ENCODE measurements at regions not wholly inside any gene's neighbourhood (a gene's known extent, or its start where the extent isn't known, plus 50 kb on each side); places are given as distances from the start of the nearest gene placed in this dataset.

DNA sequence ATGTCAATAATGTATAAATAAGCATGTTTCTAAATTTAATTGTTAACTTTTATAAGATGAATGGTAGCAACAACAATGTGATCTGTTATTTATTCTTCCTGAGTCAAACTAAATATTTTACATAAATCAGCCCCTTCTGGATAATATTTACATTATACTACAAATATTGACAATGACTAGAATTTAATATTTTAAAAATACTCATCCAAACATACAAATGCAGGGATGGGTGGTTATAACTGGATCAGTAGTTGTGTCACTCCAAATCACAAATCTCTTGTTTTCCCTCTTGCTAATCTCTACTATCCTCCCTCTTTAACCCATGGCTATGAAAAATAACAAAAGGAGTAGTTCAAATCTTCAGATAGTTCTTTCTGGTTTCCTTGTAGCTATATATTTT, 407.0 kb downstream of the HTR7 start:
- H3K36me3 Mint-ChIP-seq (ENCODE audit: low read depth) = no peaks in the 10 kb centered on the region
- H3K4me1 Mint-ChIP-seq = no peaks in the 10 kb centered on the region
- no peak overlapping the region for H3K27ac Mint-ChIP-seq
- H3K9me3 Mint-ChIP-seq = peaks cover 7% of the 10 kb centered on the region
- no peak overlapping the region for H3K4me3 Mint-ChIP-seq
- H3K27me3 Mint-ChIP-seq = no peaks in the 10 kb centered on the region
- no peak for ATAC-seq (replicated peaks)

DNA sequence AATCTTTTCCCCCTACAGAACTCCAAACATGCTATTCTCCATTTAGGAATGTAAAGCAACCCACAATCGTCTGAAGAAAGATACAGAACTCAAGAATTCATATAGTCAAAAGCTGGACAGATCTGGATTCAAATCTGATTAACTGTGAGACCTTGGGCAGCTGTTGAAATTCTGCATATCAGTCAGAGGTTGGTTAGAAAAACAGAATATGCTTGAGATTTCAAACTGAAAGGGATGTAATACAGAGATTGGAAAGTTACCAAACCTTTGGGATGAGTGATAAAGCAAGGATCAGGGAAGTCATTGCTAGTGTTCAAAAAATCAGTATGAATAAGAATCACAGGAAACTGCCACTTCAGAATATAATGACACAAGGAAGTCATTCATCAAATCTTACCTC, 406.6 kb downstream of the HTR7 start:
- no peaks in the 10 kb centered on the region for H3K27me3 Mint-ChIP-seq

DNA sequence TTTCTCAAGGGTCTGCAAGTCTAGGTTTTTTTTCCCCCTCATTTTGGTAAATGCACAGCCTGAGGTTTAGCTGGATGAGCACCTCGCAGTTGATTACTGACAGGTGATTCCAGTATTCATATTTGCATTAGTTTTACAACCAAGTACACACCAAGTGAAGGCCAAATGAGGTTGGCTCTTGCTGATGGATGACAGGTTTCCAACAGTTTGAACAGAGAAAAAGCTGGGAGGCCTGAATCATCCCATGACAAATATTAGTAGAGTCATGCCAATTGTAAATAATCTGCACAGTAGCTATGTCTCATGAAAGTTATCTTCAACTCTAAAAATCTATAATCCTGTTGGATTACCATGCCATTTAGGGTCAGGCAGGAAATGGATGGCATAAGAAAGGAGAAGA, 399.8 kb downstream of the HTR7 start:
- ATAC-seq (replicated peaks) = no peak
- H3K4me1 Mint-ChIP-seq = no peaks in the 10 kb centered on the region
- H3K27ac Mint-ChIP-seq = no peak overlapping the region
- H3K9me3 Mint-ChIP-seq = peaks cover 2% of the 10 kb centered on the region
- no peaks in the 10 kb centered on the region for H3K36me3 Mint-ChIP-seq (ENCODE audit: low read depth)
- no peaks in the 10 kb centered on the region for H3K27me3 Mint-ChIP-seq
- H3K4me3 Mint-ChIP-seq = no peak overlapping the region

More for the DNA sequence above, 406.6 kb downstream of the HTR7 start:
- H3K4me1 Mint-ChIP-seq = no peaks in the 10 kb centered on the region
- H3K36me3 Mint-ChIP-seq (ENCODE audit: low read depth) = no peaks in the 10 kb centered on the region
- ATAC-seq (replicated peaks) = no peak
- H3K9me3 Mint-ChIP-seq = peaks cover 7% of the 10 kb centered on the region
- no peak overlapping the region for H3K27ac Mint-ChIP-seq
- no peak overlapping the region for H3K4me3 Mint-ChIP-seq

DNA sequence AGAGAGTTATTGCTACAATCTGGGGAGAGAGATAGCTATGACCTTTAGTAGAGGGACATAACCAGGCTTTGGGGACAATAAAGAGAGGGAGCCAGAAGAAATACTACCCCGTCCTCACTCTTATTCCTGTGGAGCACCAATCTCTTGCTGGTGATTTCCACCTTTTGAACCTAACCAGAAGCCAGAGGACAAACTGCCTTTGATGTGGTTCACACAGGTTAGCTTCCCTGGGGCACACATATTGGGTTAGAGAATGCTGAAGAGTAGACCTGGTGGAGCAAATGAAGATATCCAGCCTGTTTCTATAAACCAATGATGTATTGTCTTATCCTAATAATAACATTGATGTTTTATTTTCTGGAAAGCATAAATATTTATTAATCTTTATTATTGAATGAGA, 399.3 kb downstream of the HTR7 start:
- no peaks in the 10 kb centered on the region for H3K36me3 Mint-ChIP-seq (ENCODE audit: low read depth)
- H3K27me3 Mint-ChIP-seq = no peaks in the 10 kb centered on the region
- no peaks in the 10 kb centered on the region for H3K9me3 Mint-ChIP-seq
- no peak overlapping the region for H3K4me3 Mint-ChIP-seq
- no peaks in the 10 kb centered on the region for H3K4me1 Mint-ChIP-seq
- no peak for ATAC-seq (replicated peaks)
- H3K27ac Mint-ChIP-seq = no peak overlapping the region

DNA sequence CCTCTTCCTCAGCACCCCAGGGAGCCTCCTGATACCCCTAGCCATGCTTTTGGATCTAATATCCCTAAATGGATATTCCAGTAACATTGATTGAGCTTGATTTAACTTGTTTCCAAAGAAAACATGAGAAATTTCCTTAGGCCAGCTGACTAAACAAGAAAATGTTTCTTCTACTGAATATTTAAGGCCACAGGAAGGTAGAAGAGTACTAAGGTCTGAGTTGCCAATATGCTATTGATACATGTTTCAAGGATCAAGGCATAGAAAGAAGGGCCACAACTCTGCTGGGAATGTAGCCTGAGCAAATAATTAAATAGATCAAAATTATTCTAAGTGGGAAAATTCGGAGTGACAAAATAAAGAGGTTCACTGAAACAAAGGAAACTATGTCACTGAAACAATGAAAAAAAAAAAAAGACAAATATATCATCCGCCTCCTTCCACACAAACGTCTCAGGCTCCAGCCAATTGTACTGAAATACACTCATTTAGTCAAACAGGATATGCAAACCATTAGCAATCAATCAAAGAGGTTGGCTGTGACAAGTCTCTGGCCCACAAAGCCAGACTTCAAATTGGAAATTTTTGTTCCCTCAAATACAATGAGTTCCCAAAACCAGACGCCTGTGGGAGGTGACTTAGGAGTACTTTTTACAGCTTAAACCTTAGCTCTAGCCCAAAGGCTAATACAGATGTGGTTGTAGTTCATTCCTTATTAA, 396.2 kb downstream of the HTR7 start:
- Mint-ChIP-seq H3K4me3 (no peak overlapping the region), H3K27me3 (no peaks in the 10 kb centered on the region), H3K36me3 (ENCODE audit: low read depth) (no peaks in the 10 kb centered on the region), H3K4me1 (no peaks in the 10 kb centered on the region), H3K9me3 (no peaks in the 10 kb centered on the region), H3K27ac (no peak overlapping the region)
- ATAC-seq (replicated peaks) = no peak

DNA sequence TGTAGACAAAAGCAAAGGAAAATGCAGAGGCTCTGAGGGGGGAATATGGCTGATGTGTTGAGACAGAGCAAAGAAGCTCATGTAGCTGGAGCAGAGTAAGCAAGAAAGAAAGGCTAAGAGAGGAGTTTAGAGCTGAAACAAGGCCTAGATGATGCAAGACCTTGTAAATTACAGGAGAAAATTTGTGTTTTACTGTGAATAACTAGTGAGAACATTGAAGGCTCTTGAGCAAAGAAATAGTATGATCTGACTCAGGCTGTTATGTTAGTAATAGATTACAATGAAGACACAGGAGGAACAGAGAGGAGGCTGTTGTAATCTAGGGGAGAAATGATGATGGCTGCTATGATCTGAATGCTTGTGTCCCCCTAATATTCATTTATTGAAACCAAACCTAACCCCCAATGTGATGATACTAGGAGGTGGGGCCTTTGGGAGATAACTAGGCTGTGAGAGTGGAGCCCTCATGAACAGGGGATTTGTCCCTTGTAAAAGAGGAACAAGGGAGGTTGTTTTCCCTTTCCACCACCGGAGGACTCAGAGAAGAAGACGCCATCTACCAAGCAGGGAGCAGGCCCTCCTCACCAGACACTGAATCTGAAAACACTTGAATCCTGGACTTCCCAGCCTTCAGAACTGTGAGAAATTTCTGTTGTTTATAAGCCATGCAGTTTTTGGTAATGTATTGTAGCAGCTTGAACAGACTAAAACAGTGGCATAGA, 394.9 kb downstream of the HTR7 start:
- H3K9me3 Mint-ChIP-seq = no peaks in the 10 kb centered on the region
- H3K27me3 Mint-ChIP-seq = no peaks in the 10 kb centered on the region
- H3K36me3 Mint-ChIP-seq (ENCODE audit: low read depth) = no peaks in the 10 kb centered on the region
- ATAC-seq (replicated peaks) = no peak
- H3K27ac Mint-ChIP-seq = no peak overlapping the region
- H3K4me1 Mint-ChIP-seq = no peaks in the 10 kb centered on the region
- H3K4me3 Mint-ChIP-seq = no peak overlapping the region

DNA sequence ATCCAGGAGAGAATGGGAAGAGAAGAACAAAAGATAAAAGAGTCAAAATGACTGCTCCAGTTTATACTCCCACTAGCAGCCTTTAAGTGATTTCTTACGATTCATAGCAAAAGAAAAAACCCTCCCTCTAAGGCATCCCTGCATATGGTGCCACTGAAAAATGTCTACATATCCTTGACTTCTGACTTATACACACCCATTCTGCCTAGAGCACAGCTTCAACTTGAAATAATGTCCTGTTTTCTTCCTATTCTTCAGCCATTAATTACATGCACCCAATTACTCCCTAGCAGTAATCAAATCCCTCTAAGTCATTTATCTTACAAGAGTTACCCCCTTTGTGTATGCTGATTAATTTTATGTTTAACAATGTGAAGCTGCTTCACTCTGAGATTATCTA, 393.5 kb downstream of the HTR7 start:
- H3K27ac Mint-ChIP-seq = no peak overlapping the region
- no peaks in the 10 kb centered on the region for H3K36me3 Mint-ChIP-seq (ENCODE audit: low read depth)
- no peaks in the 10 kb centered on the region for H3K4me1 Mint-ChIP-seq
- no peak overlapping the region for H3K4me3 Mint-ChIP-seq
- no peaks in the 10 kb centered on the region for H3K9me3 Mint-ChIP-seq
- ATAC-seq (replicated peaks) = no peak
- no peaks in the 10 kb centered on the region for H3K27me3 Mint-ChIP-seq

DNA sequence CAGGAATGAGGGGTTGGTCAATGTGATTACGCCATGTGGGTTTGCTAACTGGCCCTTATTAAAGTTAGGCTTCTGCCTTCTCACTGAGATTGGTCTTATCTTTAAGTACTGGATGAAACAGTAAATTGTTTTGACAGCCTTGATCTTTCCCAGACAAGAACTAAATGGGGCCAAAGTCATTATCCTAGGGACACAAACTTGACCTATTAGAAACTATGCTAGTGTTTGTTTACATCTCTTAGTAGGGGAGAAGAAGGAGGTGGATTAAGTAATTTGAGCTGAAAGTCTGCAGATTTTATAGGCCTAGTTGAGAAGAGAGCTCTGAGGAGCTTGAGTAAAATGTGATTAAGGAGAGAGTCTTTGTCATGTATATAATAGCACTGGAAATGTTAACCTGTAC, 386.9 kb downstream of the HTR7 start:
- ATAC-seq (replicated peaks) = no peak
- H3K27ac Mint-ChIP-seq = no peak overlapping the region
- no peaks in the 10 kb centered on the region for H3K4me1 Mint-ChIP-seq
- H3K4me3 Mint-ChIP-seq = no peak overlapping the region
- H3K9me3 Mint-ChIP-seq = peaks cover 4% of the 10 kb centered on the region
- no peaks in the 10 kb centered on the region for H3K27me3 Mint-ChIP-seq
- H3K36me3 Mint-ChIP-seq (ENCODE audit: low read depth) = no peaks in the 10 kb centered on the region

DNA sequence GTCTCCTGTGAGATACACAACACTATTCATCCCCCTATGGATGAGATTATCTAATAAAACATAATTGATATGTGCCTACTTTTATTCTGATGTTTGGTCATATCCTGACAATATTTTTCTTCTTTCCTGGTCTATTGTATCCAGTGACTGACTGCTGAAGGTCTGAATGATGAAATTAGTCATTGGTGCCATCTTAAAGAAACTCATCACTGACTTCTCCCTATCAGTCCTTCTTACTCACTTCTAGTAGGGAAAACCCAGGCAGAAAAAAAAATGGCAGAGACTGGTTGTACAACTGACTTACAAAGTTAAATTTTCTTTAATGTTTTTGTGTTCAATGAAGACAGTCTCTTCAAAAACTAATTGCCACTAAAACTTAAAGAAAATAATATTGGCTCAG, 377.4 kb downstream of the HTR7 start:
- no peak overlapping the region for H3K27ac Mint-ChIP-seq
- ATAC-seq (replicated peaks) = no peak
- no peaks in the 10 kb centered on the region for H3K36me3 Mint-ChIP-seq (ENCODE audit: low read depth)
- no peak overlapping the region for H3K4me3 Mint-ChIP-seq
- no peaks in the 10 kb centered on the region for H3K9me3 Mint-ChIP-seq
- H3K27me3 Mint-ChIP-seq = no peaks in the 10 kb centered on the region
- H3K4me1 Mint-ChIP-seq = no peaks in the 10 kb centered on the region

DNA sequence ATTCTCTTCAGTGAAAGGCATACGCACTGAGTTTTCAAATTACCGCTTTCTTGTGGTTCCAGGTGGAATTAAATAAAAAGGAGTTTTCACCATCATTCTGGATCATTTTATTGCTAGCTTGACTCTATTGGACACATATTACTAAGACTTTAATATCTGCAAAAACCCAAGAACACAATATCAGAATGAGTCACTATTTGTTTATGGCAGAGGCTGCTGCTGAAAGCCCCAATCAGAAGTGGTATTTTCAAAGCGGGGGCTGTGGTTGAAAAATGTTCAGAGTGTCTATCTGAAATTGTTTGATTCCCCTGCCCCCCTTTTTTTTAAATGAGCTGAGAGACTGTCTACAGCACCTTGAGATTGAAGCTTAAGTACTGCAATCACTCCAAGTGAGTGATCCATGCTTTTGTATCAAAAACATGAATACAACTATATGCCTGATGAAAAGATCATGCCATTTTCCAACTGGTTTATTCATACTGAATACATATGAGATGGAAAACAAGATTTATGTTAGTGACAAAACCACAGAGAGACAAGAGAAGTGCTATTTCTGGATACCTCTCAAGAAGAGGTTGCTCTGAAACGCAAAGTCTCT, 376.4 kb downstream of the HTR7 start:
- no peaks in the 10 kb centered on the region for H3K9me3 Mint-ChIP-seq
- H3K4me3 Mint-ChIP-seq = no peak overlapping the region
- ATAC-seq (replicated peaks) = no peak
- H3K27me3 Mint-ChIP-seq = peaks cover under 1% of the 10 kb centered on the region
- no peaks in the 10 kb centered on the region for H3K4me1 Mint-ChIP-seq
- H3K27ac Mint-ChIP-seq = no peak overlapping the region
- H3K36me3 Mint-ChIP-seq (ENCODE audit: low read depth) = no peaks in the 10 kb centered on the region

DNA sequence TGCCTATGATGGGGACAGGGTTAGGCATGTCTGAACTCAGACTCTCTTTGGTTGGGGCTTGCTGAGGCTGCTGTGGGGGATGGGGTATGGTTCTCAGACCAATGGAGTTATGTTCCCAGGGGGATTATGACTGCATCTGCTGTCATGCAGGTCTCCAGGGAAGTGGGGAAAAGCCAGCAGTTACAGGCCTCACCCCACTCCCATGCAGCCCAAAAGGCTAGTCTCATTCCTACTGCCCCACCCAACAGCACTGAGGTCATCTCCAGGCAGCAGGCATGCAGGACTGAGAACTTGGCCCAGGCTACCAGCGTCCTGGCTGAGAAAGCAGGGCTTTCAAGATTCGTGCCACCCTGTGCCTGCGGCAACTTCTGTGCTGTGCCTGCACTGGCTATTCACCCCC, 373.3 kb downstream of the HTR7 start:
- Mint-ChIP-seq H3K27me3 (peaks cover 5% of the 10 kb centered on the region), H3K36me3 (ENCODE audit: low read depth) (no peaks in the 10 kb centered on the region), H3K4me1 (no peaks in the 10 kb centered on the region), H3K27ac (no peak overlapping the region), H3K9me3 (no peaks in the 10 kb centered on the region), H3K4me3 (no peak overlapping the region)
- ATAC-seq (replicated peaks) = no peak

DNA sequence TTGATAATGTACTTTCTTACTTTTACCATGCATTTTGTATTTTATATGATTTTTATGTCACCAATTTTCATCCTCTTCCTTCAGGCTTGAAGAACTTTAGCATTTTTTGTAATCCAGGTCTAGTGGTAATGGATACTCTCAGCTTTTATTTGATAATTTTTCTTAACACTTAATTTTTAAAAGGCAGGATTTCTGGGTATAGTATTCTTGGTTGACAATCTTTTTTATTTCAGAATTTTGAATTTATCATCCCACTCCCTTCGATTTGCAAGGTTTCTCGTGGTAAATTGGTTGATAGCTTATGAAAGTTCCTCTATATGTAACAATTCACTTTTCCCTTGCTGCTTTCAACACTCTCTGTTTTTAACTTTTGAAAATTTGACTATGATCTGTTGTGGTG, 363.7 kb downstream of the HTR7 start:
- no peaks in the 10 kb centered on the region for H3K36me3 Mint-ChIP-seq (ENCODE audit: low read depth)
- H3K4me1 Mint-ChIP-seq = no peaks in the 10 kb centered on the region
- no peak overlapping the region for H3K27ac Mint-ChIP-seq
- peaks cover 44% of the 10 kb centered on the region for H3K9me3 Mint-ChIP-seq
- H3K27me3 Mint-ChIP-seq = no peaks in the 10 kb centered on the region
- H3K4me3 Mint-ChIP-seq = no peak overlapping the region
- no peak for ATAC-seq (replicated peaks)

DNA sequence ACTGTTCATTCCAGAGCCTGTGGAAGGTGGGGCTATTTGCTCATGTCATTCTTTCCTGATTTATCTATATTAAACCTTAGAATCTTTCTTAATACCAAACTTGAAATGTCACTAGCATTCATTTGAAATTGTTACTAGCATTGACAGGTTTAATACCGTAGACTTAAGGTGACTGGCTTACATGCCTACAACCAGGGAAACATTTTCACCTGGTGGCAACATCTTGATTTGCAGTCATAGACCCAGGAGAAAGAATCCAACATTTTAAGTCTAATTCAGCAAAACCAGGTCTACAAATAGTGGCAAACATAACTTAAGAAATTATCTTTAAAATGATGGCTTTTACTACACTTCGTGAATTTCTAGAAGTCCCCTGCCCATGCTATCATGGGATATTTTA, 353.7 kb downstream of the HTR7 start:
- ATAC-seq (replicated peaks) = no peak
- Mint-ChIP-seq H3K9me3 (peaks cover 4% of the 10 kb centered on the region), H3K27ac (no peak overlapping the region), H3K4me1 (no peaks in the 10 kb centered on the region), H3K4me3 (no peak overlapping the region), H3K27me3 (no peaks in the 10 kb centered on the region), H3K36me3 (ENCODE audit: low read depth) (no peaks in the 10 kb centered on the region)

DNA sequence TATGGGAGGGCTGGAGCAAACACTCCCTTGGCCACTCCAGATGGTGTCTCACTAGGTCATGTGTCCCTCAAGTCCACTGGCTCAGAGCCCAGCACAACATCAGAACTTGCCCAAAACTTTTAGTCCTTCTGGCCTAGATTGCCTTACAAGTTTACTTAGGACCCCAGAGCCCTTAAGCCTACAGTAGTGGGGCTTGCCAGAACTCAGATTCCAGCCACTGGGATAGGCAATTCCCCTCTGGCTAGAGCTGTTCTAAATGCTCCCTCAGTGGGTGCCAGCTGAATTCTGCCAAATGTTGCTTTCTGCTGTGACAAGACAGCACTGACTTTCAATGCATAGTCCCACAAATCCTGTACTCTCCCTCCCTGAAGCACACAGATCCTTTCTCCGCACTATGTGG, 331.1 kb downstream of the HTR7 start:
- no peak overlapping the region for H3K4me3 Mint-ChIP-seq
- H3K9me3 Mint-ChIP-seq = peaks cover 6% of the 10 kb centered on the region
- no peak for ATAC-seq (replicated peaks)
- H3K27ac Mint-ChIP-seq = no peak overlapping the region
- H3K36me3 Mint-ChIP-seq (ENCODE audit: low read depth) = no peaks in the 10 kb centered on the region
- H3K27me3 Mint-ChIP-seq = peaks cover 14% of the 10 kb centered on the region
- H3K4me1 Mint-ChIP-seq = no peaks in the 10 kb centered on the region

DNA sequence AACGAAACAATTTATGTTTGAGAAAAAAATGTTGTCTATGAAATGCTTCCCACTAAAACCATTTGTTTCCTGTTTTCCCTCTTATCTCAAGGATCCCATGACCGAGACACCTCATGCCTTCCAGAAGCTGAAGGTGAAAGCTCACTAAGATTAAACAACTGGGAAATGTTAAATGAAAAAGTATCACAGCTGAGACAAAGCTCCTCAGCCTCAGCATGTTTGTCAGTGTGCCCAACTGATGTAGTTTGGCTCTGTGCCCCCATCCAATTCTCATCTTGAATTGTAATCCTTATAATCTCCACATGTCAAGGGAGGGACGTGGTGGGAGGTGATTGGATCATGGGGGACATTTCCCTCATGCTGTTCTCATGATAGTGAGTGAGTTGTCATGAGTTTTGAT, 327.3 kb downstream of the HTR7 start:
- Mint-ChIP-seq H3K4me3 (no peak overlapping the region), H3K4me1 (no peaks in the 10 kb centered on the region), H3K36me3 (ENCODE audit: low read depth) (no peaks in the 10 kb centered on the region), H3K9me3 (peaks cover 5% of the 10 kb centered on the region), H3K27me3 (peaks cover 6% of the 10 kb centered on the region), H3K27ac (no peak overlapping the region)
- ATAC-seq (replicated peaks) = no peak

Measured in activated T-helper 17 cell treated with anti-CD3 and anti-CD28 coated beads, Interleukin-2, amount 50 U/mL, for 72 hours (primary cell).